ENCODE measurements at regions not wholly inside any gene's neighbourhood (a gene's known extent, or its start where the extent isn't known, plus 50 kb on each side); places are given as distances from the start of the nearest gene placed in this dataset.

GRCh38 chr3:94775746-94776145 is 712.9 kb downstream of the NSUN3 start:
- no peak for TF ChIP-seq CTCF (IDR thresholded peaks at IDR 0.05)
- no peak for TF ChIP-seq POLR2A (IDR thresholded peaks at IDR 0.05)
